Amniotic epithelial cell (primary cell): ENCODE measurements at regions not wholly inside any gene's neighbourhood (a gene's known extent, or its start where the extent isn't known, plus 50 kb on each side); places are given as distances from the start of the nearest gene placed in this dataset.

Source experiments
- DNase-seq: peaks from one replicate; pipeline ENCODE4 v3.0.0-alpha.2; 2010; ENCODE audit warnings: low read depth

- DNase-seq, result no peak
Observed at GRCh38 chr10:29114141-29114540, 174.7 kb upstream of the LYZL1 start.

- DNase-seq, result no peak
Observed at GRCh38 chr10:29117781-29118180, 171.1 kb upstream of the LYZL1 start.

GRCh38 chr10:29119374-29119773 is 169.5 kb upstream of the LYZL1 start:
- DNase-seq, result no peak

- peak; percentile 89 for DNase-seq
Observed at GRCh38 chr10:29120216-29120615, 168.7 kb upstream of the LYZL1 start.

- DNase-seq, result no peak
Observed at GRCh38 chr10:29124864-29125263, 164.0 kb upstream of the LYZL1 start.

- DNase-seq, result no peak
Observed at GRCh38 chr10:29127037-29127700, 161.7 kb upstream of the LYZL1 start.

GRCh38 chr10:29127731-29128130 is 161.1 kb upstream of the LYZL1 start:
- DNase-seq, result no peak

GRCh38 chr10:29130190-29130673 is 158.6 kb upstream of the LYZL1 start:
- DNase-seq, result peak; percentile 61

- no peak for DNase-seq
Observed at GRCh38 chr10:29131952-29132547, 156.8 kb upstream of the LYZL1 start.

GRCh38 chr10:29132551-29133111 is 156.2 kb upstream of the LYZL1 start:
- peak; percentile 46 for DNase-seq

GRCh38 chr10:29135337-29135736 is 153.5 kb upstream of the LYZL1 start:
- no peak for DNase-seq

- DNase-seq, result peak; percentile 94
Observed at GRCh38 chr10:29136411-29136810, 152.5 kb upstream of the LYZL1 start.

GRCh38 chr10:29140151-29140550 is 148.7 kb upstream of the LYZL1 start:
- no peak for DNase-seq

- DNase-seq, result peak; percentile 91
Observed at GRCh38 chr10:29140991-29141390, 147.9 kb upstream of the LYZL1 start.

- DNase-seq, result peak; percentile 70
Observed at GRCh38 chr10:29141761-29142160, 147.1 kb upstream of the LYZL1 start.

GRCh38 chr10:29142516-29143314 is 146.2 kb upstream of the LYZL1 start:
- DNase-seq, result no peak

- DNase-seq, result no peak
Observed at GRCh38 chr10:29144126-29144525, 144.7 kb upstream of the LYZL1 start.

GRCh38 chr10:29146311-29147100 is 142.4 kb upstream of the LYZL1 start:
- DNase-seq, result no peak

GRCh38 chr10:29150010-29150409 is 138.9 kb upstream of the LYZL1 start:
- peak; percentile 76 for DNase-seq

- no peak for DNase-seq
Observed at GRCh38 chr10:29151005-29151404, 137.9 kb upstream of the LYZL1 start.

GRCh38 chr10:29157321-29157720 is 131.5 kb upstream of the LYZL1 start:
- no peak for DNase-seq

GRCh38 chr10:29158066-29158465 is 130.8 kb upstream of the LYZL1 start:
- no peak for DNase-seq
